B cell (primary cell): ENCODE measurements at regions not wholly inside any gene's neighbourhood (a gene's known extent, or its start where the extent isn't known, plus 50 kb on each side); places are given as distances from the start of the nearest gene placed in this dataset.

Experiments
- ATAC-seq: fragments of 200-7000 bp; cut with Tn5 transposase; one replicate; pipeline ENCODE4 v1.10.0; 2021; ENCODE audit warnings: low read depth, mild to moderate bottlenecking, moderate number of reproducible peaks, moderate library complexity
- CTCF ChIA-PET: fragments of 350-600 bp; sonication (Branson Sonifier 250); formaldehyde crosslinking; loops from one replicate; lab custom pipeline; 2021; ENCODE audit warnings: antibody characterized with exemption, inconsistent platforms; lab: Charles Lee
- POLR2A ChIA-PET: fragments of 350-600 bp; sonication (Branson Sonifier 250); formaldehyde crosslinking; loops from one replicate; lab custom pipeline; 2021; ENCODE audit warnings: antibody characterized with exemption; lab: Charles Lee
- DNase-seq: peaks from one replicate; pipeline ENCODE4 v3.0.0; 2013
- H2AFZ ChIP-seq: 2 replicates; pipeline ENCODE4 v1.6.1; 2012; ENCODE audit warnings: mild to moderate bottlenecking, low read depth, low read length; ENCODE audit not compliant: insufficient read depth, poor library complexity, severe bottlenecking
- H3K27ac ChIP-seq, 2 donors: 1 replicate in 1 of 2; 2 replicates in 1 of 2; pipeline ENCODE4 v1.5.1; 2012 to 2013; ENCODE audit warnings: low read length in 2 of 2, mild to moderate bottlenecking in 2 of 2, moderate library complexity in 1 of 2
- H3K27me3 ChIP-seq, 4 experiments: fragments of 200-600 bp in 1 of 4; sonication (generic) in 1 of 4; replicated peaks in 1 of 4; 1 replicate in 2 of 4; 2 replicates in 2 of 4; pipeline versions ENCODE4 v1.6.1 to v1.7.0; 2013 to 2016; ENCODE audit warnings: low read length in 3 of 4, mild to moderate bottlenecking in 2 of 4, mixed read lengths in 1 of 4, moderate library complexity in 1 of 4; ENCODE audit not compliant: insufficient read depth in 4 of 4, control insufficient read depth in 3 of 4; ENCODE audit errors: control extremely low read depth in 1 of 4
- H3K36me3 ChIP-seq, 2 experiments: replicated peaks in 1 of 2; 1 replicate in 1 of 2; 2 replicates in 1 of 2; pipeline versions ENCODE4 v1.6.1 to v1.7.1; 2013; ENCODE audit warnings: low read length in 1 of 2; ENCODE audit not compliant: insufficient read depth in 2 of 2, control insufficient read depth in 1 of 2; ENCODE audit errors: control extremely low read depth in 1 of 2, extremely low read depth in 1 of 2
- H3K4me1 ChIP-seq, 2 donors: fragments of 200-600 bp in 1 of 2; sonication (generic) in 1 of 2; 1 replicate in 1 of 2; 2 replicates in 1 of 2; pipeline versions ENCODE4 v1.5.1 to v1.6.1; 2013 to 2017; ENCODE audit warnings: low read length in 2 of 2; ENCODE audit not compliant: control insufficient read depth in 2 of 2, insufficient read depth in 2 of 2
- H3K4me2 ChIP-seq: replicated peaks from 2 replicates; pipeline ENCODE3; 2012; ENCODE audit warnings: mild to moderate bottlenecking, low read depth, low read length; ENCODE audit not compliant: poor library complexity, severe bottlenecking
- H3K4me3 ChIP-seq, 5 experiments: fragments of 200-600 bp in 1 of 5; sonication (generic) in 1 of 5; 1 replicate in 3 of 5; 2 replicates in 2 of 5; pipeline versions ENCODE4 v1.5.1 to v1.7.0; 2011 to 2016; ENCODE audit warnings: low read length in 4 of 5, mild to moderate bottlenecking in 4 of 5, low read depth in 2 of 5, control low read depth in 1 of 5, moderate library complexity in 1 of 5; ENCODE audit not compliant: insufficient read depth in 1 of 5; ENCODE audit errors: control extremely low read depth in 1 of 5, extremely low read depth in 1 of 5
- H3K79me2 ChIP-seq: fragments of 200-600 bp; sonication (generic); one replicate; pipeline ENCODE4 v1.6.0; 2016; ENCODE audit warnings: low read length; ENCODE audit not compliant: control insufficient read depth, insufficient read depth
- H3K9ac ChIP-seq: fragments of 200-600 bp; sonication (generic); 2 replicates; pipeline ENCODE4 v1.6.1; 2017; ENCODE audit warnings: mild to moderate bottlenecking, low read length, moderate library complexity
- H3K9me3 ChIP-seq, 3 donors: one replicate each; pipeline versions ENCODE4 v1.6.1 to v1.7.1; 2013; ENCODE audit warnings: low read length in 2 of 3; ENCODE audit not compliant: control insufficient read depth in 2 of 3, insufficient read depth in 1 of 3; ENCODE audit errors: control extremely low read depth in 1 of 3
- H4K20me1 ChIP-seq: 2 replicates; pipeline ENCODE4 v1.6.0; 2012; ENCODE audit warnings: mild to moderate bottlenecking, low read length; ENCODE audit not compliant: insufficient read depth, control insufficient read depth, poor library complexity, severe bottlenecking
- H3K27ac Mint-ChIP-seq: one replicate; pipeline ENCODE4 v1.8.0; 2021; ENCODE audit warnings: mixed read lengths
- H3K27me3 Mint-ChIP-seq: one replicate; pipeline ENCODE4 v1.8.0; 2021; ENCODE audit warnings: mixed read lengths
- H3K4me1 Mint-ChIP-seq: one replicate; pipeline ENCODE4 v1.8.0; 2021; ENCODE audit warnings: mixed read lengths
- H3K4me3 Mint-ChIP-seq: one replicate; pipeline ENCODE4 v1.8.0; 2021; ENCODE audit warnings: mixed read lengths
- H3K9me3 Mint-ChIP-seq: one replicate; pipeline ENCODE4 v1.8.0; 2022; ENCODE audit warnings: mixed read lengths; ENCODE audit not compliant: insufficient read depth
- EZH2 ChIP-seq: IDR thresholded peaks from 2 replicates; pipeline ENCODE4 v1.6.1; 2012; ENCODE audit warnings: borderline replicate concordance, low read depth, mild to moderate bottlenecking, moderate library complexity, low read length; ENCODE audit not compliant: insufficient read depth, poor library complexity, severe bottlenecking
- WGBS: methylation state at CpG from one replicate; pipeline ENCODE4 v1.1.5; 2013; ENCODE audit warnings: missing lambda C conversion rate; ENCODE audit not compliant: insufficient coverage; 5-methylcytosine and 5-hydroxymethylcytosine counted together
- intact Hi-C: fragments of 100-400 bp; cut with micrococcal nuclease; formaldehyde crosslinking; loops from one replicate; pipeline ENCODE4 v1.10.0; 2022
- TF ChIP-seq, protein P1 (sequence below): fragments of 200-600 bp; IDR thresholded peaks from one replicate; pipeline ENCODE4 v1.8.0; 2022; ENCODE audit warnings: antibody characterized with exemption, mild to moderate bottlenecking

DNA sequence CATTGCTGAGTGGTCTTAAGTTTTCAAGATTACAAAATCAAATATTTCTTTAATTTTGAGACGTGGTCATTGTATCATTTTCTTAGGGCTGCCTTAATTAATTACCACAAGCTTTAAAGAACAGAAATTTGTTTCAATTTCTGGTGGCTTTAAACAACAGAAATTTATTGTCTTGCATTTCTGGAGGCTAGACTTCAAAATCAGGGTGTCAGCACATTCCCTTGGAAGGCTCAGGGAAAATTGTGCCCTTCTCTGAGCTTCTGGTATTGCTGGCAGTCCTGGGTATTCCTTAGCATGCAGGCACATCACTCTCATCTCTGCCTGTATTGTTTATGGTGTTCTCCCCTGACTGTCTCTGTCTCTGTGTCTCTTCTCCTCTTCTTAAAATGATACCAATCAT is 76.0 kb upstream of the PCSK2 start:
- ChIA-PET POLR2A (no interaction called here), CTCF (no interaction called here)
- DNase-seq: no peak
- no peaks in the 10 kb centered on the region for H3K27me3 Mint-ChIP-seq
- H3K4me2 ChIP-seq: no peak overlapping the region
- TF ChIP-seq EZH2: no peak
- TF ChIP-seq, protein P1, sequence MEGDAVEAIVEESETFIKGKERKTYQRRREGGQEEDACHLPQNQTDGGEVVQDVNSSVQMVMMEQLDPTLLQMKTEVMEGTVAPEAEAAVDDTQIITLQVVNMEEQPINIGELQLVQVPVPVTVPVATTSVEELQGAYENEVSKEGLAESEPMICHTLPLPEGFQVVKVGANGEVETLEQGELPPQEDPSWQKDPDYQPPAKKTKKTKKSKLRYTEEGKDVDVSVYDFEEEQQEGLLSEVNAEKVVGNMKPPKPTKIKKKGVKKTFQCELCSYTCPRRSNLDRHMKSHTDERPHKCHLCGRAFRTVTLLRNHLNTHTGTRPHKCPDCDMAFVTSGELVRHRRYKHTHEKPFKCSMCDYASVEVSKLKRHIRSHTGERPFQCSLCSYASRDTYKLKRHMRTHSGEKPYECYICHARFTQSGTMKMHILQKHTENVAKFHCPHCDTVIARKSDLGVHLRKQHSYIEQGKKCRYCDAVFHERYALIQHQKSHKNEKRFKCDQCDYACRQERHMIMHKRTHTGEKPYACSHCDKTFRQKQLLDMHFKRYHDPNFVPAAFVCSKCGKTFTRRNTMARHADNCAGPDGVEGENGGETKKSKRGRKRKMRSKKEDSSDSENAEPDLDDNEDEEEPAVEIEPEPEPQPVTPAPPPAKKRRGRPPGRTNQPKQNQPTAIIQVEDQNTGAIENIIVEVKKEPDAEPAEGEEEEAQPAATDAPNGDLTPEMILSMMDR: no peak
- H3K9me3 Mint-ChIP-seq: peaks cover 2% of the 10 kb centered on the region
- no peak overlapping the region for H3K9ac ChIP-seq
- ATAC-seq: no peak
- no peak overlapping the region for H3K27ac ChIP-seq
- no peaks in the 10 kb centered on the region for H4K20me1 ChIP-seq
- no peaks in the 10 kb centered on the region for H3K79me2 ChIP-seq
- H3K36me3 ChIP-seq: no peaks in the 10 kb centered on the region
- H3K27ac Mint-ChIP-seq: no peak overlapping the region
- H3K4me1 Mint-ChIP-seq: no peaks in the 10 kb centered on the region
- intact Hi-C loops: no loop called here
- no peaks in the 10 kb centered on the region for H3K4me1 ChIP-seq
- H3K27me3 ChIP-seq: no peaks in the 10 kb centered on the region
- H2AFZ ChIP-seq: no peak overlapping the region
- no CpG with 5 or more reads among the region's 1 CpG for WGBS
- no peak overlapping the region for H3K4me3 ChIP-seq
- no peak overlapping the region for H3K4me3 Mint-ChIP-seq
- no peaks in the 10 kb centered on the region for H3K9me3 ChIP-seq

DNA sequence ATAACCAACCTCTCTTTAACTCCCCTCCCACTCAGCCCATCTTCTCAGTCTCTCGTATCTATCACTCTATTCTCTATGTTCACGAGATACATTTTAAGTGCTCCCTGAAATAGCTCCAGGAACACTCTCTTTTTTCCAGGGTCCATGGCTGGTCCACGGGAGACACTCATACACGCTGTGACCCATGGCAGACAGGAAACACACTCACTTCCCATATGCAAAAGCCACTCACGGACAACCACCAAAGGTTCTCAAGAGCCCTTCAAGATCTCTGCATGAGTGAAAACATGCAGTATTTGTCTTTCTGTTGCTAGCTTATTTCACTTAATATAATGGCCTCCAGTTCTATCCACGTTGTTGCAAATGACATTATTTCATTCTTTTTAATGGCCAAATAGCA is 71.4 kb upstream of the PCSK2 start:
- ATAC-seq (no peak), DNase-seq (no peak)
- no peaks in the 10 kb centered on the region for H4K20me1 ChIP-seq
- no peaks in the 10 kb centered on the region for H3K4me1 Mint-ChIP-seq
- no peak overlapping the region for H3K27ac Mint-ChIP-seq
- H3K36me3 ChIP-seq: no peaks in the 10 kb centered on the region
- H3K79me2 ChIP-seq: no peaks in the 10 kb centered on the region
- H3K9me3 ChIP-seq: no peaks in the 10 kb centered on the region
- no peak overlapping the region for H2AFZ ChIP-seq
- no peak overlapping the region for H3K9ac ChIP-seq
- intact Hi-C loops: no loop called here
- no peaks in the 10 kb centered on the region for H3K9me3 Mint-ChIP-seq
- 86% methylated on average over 4 of the region's 6 CpGs for WGBS
- CTCF ChIA-PET: interaction anchor here (0.6 kb wide), 1 partner anchor 56 kb away, joined by 4 read pairs; no protein-coding TSS in a partner anchor
- no peak overlapping the region for H3K4me2 ChIP-seq
- H3K4me3 Mint-ChIP-seq: no peak overlapping the region
- no peak overlapping the region for H3K27ac ChIP-seq
- no peaks in the 10 kb centered on the region for H3K4me1 ChIP-seq
- H3K27me3 Mint-ChIP-seq: no peaks in the 10 kb centered on the region
- no peak for TF ChIP-seq EZH2
- TF ChIP-seq, protein P1: no peak
- H3K4me3 ChIP-seq: no peak overlapping the region
- POLR2A ChIA-PET: no interaction called here
- no peaks in the 10 kb centered on the region for H3K27me3 ChIP-seq
